Panc1 (cell line): ENCODE measurements at regions not wholly inside any gene's neighbourhood (a gene's known extent, or its start where the extent isn't known, plus 50 kb on each side); places are given as distances from the start of the nearest gene placed in this dataset.

Experiments
- ATAC-seq: fragments of 200-7000 bp; cut with Tn5 transposase; 2 replicates; pipeline ENCODE4 v1.9.1; 2020; ENCODE audit warnings: mild to moderate bottlenecking, moderate library complexity
- BruUV-seq: library from RNA; stranded (reverse); fragments of 400-500 nt; replicated peaks from 2 replicates; lab custom pipeline; 2021; lab: Mats Ljungman, UMichigan
- CTCF ChIA-PET: fragments of 300-600 bp; sonication (Branson Sonifier 250); formaldehyde crosslinking; loops from one replicate; lab custom pipeline; 2022; ENCODE audit warnings: antibody characterized with exemption; lab: Charles Lee
- POLR2A ChIA-PET: fragments of 300-600 bp; sonication (Branson Sonifier 250); formaldehyde crosslinking; loops from one replicate; lab custom pipeline; 2022; ENCODE audit warnings: antibody characterized with exemption; lab: Charles Lee
- DNase-seq: peaks from one replicate; pipeline ENCODE4 v3.0.0-alpha.2; 2010; ENCODE audit warnings: low read depth, low spot score
- H3K27ac ChIP-seq: 2 replicates; pipeline ENCODE4 v1.5.1; 2011; ENCODE audit warnings: mild to moderate bottlenecking, low read length, inconsistent platforms
- H3K27me3 ChIP-seq: fragments of 200-500 bp; sonication (Bioruptor generic); 2 replicates; pipeline ENCODE4 v1.6.0; 2014; ENCODE audit warnings: low read length, inconsistent platforms; ENCODE audit not compliant: control insufficient read depth, insufficient read depth
- H3K36me3 ChIP-seq: fragments of 200-500 bp; sonication (Bioruptor generic); 2 replicates; pipeline ENCODE4 v1.5.1; 2014; ENCODE audit warnings: inconsistent platforms, mild to moderate bottlenecking, low read length, moderate library complexity; ENCODE audit not compliant: control insufficient read depth, insufficient read depth
- H3K4me1 ChIP-seq: 2 replicates; pipeline ENCODE4 v1.5.1; 2011; ENCODE audit warnings: inconsistent platforms, mild to moderate bottlenecking, low read length, moderate library complexity; ENCODE audit not compliant: control insufficient read depth, insufficient read depth
- H3K4me3 ChIP-seq, 2 experiments: 2 replicates each; pipeline ENCODE4 v1.5.1; 2011 to 2012; ENCODE audit warnings: low read depth in 2 of 2, low read length in 2 of 2, mild to moderate bottlenecking in 2 of 2, inconsistent platforms in 1 of 2, moderate library complexity in 1 of 2
- H3K9me3 ChIP-seq: fragments of 200-500 bp; sonication (Bioruptor generic); 2 replicates; pipeline ENCODE4 v1.5.1; 2014; ENCODE audit warnings: low read depth, mild to moderate bottlenecking, inconsistent platforms, low read length, moderate library complexity; ENCODE audit not compliant: control insufficient read depth, insufficient read depth
- POLR2AphosphoS5 ChIP-seq: IDR thresholded peaks from 2 replicates; pipeline ENCODE4 v1.6.1; 2012; ENCODE audit warnings: mild to moderate bottlenecking, low read depth, low read length, moderate library complexity
- SIN3A ChIP-seq: IDR thresholded peaks from 2 replicates; pipeline ENCODE4 v1.6.1; 2012; ENCODE audit warnings: low read depth, mild to moderate bottlenecking, low read length, moderate library complexity, borderline replicate concordance; ENCODE audit not compliant: insufficient read depth
- TCF7L2 ChIP-seq: IDR thresholded peaks from 2 replicates; pipeline ENCODE4 v1.6.1; 2011; ENCODE audit warnings: mild to moderate bottlenecking, low read depth, low read length, inconsistent platforms
- in situ Hi-C: cut with HindIII; loops from 2 replicates; pipeline ENCODE4 v1.10.0; 2016; ENCODE audit warnings: low sequenced_read_pairs, low pct_unique_long_range_greater_than_20kb
- intact Hi-C: fragments of 100-400 bp; cut with micrococcal nuclease; formaldehyde crosslinking; loops from one replicate; pipeline ENCODE4 v1.10.0; 2022; ENCODE audit not compliant: unreplicated experiment
- TF ChIP-seq, protein P1 (sequence below), 2 experiments: IDR thresholded peaks; 2 replicates each; pipeline ENCODE4 v1.6.1; 2011 to 2012; ENCODE audit warnings: low read depth in 2 of 2, control low read depth in 1 of 2, low read length in 1 of 2, mild to moderate bottlenecking in 1 of 2, moderate library complexity in 1 of 2; ENCODE audit not compliant: insufficient read depth in 1 of 2
- TF ChIP-seq, protein P2 (sequence below): fragments of 450-650 bp; IDR thresholded peaks from 2 replicates; pipeline ENCODE4 v1.5.1; 2017; ENCODE audit warnings: mild to moderate bottlenecking

DNA sequence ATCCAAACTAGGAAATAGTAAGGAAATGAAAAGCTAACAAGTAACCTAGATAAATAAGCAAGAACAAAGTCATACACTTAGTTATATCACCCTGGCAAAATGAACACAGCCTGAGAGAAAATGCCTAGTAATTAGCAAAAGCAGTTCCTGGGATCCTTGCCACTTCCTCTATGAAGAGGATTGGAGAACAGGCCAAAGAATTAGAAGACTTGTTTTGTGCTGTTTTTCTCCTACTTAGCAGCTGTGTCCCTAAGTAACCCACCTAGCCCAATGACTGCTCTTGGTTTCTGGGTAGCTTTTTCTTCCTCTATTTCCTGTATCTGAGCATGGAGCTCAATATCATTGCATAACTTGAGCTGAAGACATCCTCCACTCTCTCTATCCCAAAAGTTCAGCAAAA lies 713.9 kb downstream of the ETS1 start:
- no peaks in the 10 kb centered on the region for H3K9me3 ChIP-seq
- ChIA-PET POLR2A (no interaction called here), CTCF (no interaction called here)
- no peaks in the 10 kb centered on the region for H3K4me1 ChIP-seq
- intact Hi-C loops = no loop called here
- DNase-seq (no peak), ATAC-seq (no peak)
- H3K4me3 ChIP-seq = no peak overlapping the region
- H3K27ac ChIP-seq = no peak overlapping the region
- no TSS peak for BruUV-seq
- H3K36me3 ChIP-seq = no peaks in the 10 kb centered on the region
- no peaks in the 10 kb centered on the region for H3K27me3 ChIP-seq
- in situ Hi-C loops = no loop called here
- TF ChIP-seq, protein P1, sequence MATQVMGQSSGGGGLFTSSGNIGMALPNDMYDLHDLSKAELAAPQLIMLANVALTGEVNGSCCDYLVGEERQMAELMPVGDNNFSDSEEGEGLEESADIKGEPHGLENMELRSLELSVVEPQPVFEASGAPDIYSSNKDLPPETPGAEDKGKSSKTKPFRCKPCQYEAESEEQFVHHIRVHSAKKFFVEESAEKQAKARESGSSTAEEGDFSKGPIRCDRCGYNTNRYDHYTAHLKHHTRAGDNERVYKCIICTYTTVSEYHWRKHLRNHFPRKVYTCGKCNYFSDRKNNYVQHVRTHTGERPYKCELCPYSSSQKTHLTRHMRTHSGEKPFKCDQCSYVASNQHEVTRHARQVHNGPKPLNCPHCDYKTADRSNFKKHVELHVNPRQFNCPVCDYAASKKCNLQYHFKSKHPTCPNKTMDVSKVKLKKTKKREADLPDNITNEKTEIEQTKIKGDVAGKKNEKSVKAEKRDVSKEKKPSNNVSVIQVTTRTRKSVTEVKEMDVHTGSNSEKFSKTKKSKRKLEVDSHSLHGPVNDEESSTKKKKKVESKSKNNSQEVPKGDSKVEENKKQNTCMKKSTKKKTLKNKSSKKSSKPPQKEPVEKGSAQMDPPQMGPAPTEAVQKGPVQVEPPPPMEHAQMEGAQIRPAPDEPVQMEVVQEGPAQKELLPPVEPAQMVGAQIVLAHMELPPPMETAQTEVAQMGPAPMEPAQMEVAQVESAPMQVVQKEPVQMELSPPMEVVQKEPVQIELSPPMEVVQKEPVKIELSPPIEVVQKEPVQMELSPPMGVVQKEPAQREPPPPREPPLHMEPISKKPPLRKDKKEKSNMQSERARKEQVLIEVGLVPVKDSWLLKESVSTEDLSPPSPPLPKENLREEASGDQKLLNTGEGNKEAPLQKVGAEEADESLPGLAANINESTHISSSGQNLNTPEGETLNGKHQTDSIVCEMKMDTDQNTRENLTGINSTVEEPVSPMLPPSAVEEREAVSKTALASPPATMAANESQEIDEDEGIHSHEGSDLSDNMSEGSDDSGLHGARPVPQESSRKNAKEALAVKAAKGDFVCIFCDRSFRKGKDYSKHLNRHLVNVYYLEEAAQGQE (IDR thresholded peaks at IDR 0.05; ENCODE audit: insufficient read depth in 1 of 2, low read depth in 2 of 2, low read length in 1 of 2) = no peak
- TF ChIP-seq, protein P2, sequence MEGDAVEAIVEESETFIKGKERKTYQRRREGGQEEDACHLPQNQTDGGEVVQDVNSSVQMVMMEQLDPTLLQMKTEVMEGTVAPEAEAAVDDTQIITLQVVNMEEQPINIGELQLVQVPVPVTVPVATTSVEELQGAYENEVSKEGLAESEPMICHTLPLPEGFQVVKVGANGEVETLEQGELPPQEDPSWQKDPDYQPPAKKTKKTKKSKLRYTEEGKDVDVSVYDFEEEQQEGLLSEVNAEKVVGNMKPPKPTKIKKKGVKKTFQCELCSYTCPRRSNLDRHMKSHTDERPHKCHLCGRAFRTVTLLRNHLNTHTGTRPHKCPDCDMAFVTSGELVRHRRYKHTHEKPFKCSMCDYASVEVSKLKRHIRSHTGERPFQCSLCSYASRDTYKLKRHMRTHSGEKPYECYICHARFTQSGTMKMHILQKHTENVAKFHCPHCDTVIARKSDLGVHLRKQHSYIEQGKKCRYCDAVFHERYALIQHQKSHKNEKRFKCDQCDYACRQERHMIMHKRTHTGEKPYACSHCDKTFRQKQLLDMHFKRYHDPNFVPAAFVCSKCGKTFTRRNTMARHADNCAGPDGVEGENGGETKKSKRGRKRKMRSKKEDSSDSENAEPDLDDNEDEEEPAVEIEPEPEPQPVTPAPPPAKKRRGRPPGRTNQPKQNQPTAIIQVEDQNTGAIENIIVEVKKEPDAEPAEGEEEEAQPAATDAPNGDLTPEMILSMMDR = no peak
- TF ChIP-seq POLR2AphosphoS5 = no peak
- no peak for TF ChIP-seq TCF7L2
- no peak for TF ChIP-seq SIN3A

DNA sequence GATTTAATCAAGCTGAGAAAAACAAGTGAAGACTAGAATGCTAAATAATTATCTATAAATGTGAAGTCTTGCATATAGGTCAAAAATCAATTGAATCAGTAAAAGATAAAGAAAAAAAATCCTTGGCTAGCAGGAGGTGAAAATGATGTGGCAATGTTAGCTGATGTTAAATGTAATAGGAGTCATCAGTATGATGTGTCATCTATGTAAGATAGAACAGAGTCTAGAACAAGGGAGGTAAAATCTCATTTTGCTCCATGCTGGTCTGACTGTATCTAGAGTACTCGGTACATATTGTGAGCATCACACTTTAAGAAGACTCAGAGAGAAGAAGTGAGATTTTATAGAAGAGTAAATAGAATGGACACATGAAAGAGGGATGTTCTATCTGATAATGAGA lies 721.2 kb downstream of the ETS1 start:
- DNase-seq (no peak), ATAC-seq (no peak)
- TF ChIP-seq SIN3A (no peak), POLR2AphosphoS5 (no peak), TCF7L2 (no peak)
- TF ChIP-seq, protein P2 = no peak
- TF ChIP-seq, protein P1 (IDR thresholded peaks at IDR 0.05; ENCODE audit: insufficient read depth in 1 of 2, low read depth in 2 of 2, low read length in 1 of 2) = no peak
- H3K9me3 ChIP-seq = 0 out of 2 replicates have a peak, but pooled peaks cover under 1% of the 10 kb centered on the region
- ChIA-PET CTCF (no interaction called here), POLR2A (no interaction called here)
- no peaks in the 10 kb centered on the region for H3K4me1 ChIP-seq
- no peaks in the 10 kb centered on the region for H3K27me3 ChIP-seq
- H3K36me3 ChIP-seq = no peaks in the 10 kb centered on the region
- no peak overlapping the region for H3K4me3 ChIP-seq
- in situ Hi-C loops = no loop called here
- no peak overlapping the region for H3K27ac ChIP-seq
- intact Hi-C loops = no loop called here
- no TSS peak for BruUV-seq
